ENCODE measurements at regions not wholly inside any gene's neighbourhood (a gene's known extent, or its start where the extent isn't known, plus 50 kb on each side); places are given as distances from the start of the nearest gene placed in this dataset.

- no peak for TF ChIP-seq CTCF (IDR thresholded peaks at IDR 0.05; ENCODE audit: low read depth, low read length, missing input control)
- no peak for TF ChIP-seq RAD21 (IDR thresholded peaks at IDR 0.05)
- TF ChIP-seq ATF3 (IDR thresholded peaks at IDR 0.05), result no peak
These were observed 137.7 kb upstream of the PAPPA start for GRCh38 chr9:116015855-116016254.

Data from liver (tissue), 3 donors.